Liver (tissue), 8 donors: ENCODE measurements at regions not wholly inside any gene's neighbourhood (a gene's known extent, or its start where the extent isn't known, plus 50 kb on each side); places are given as distances from the start of the nearest gene placed in this dataset.

Source experiments
- DNase-seq: peaks from one replicate; pipeline ENCODE4 v3.0.0-alpha.2; 2017; ENCODE audit warnings: low spot score
- H3K27ac ChIP-seq, 2 donors: one replicate each; pipeline ENCODE4 v1.7.0; 2013; ENCODE audit warnings: inconsistent platforms in 2 of 2, low read length in 2 of 2, control low read depth in 1 of 2, low read depth in 1 of 2, mild to moderate bottlenecking in 1 of 2
- H3K27me3 ChIP-seq, 4 donors: one replicate each; pipeline versions ENCODE4 v1.6.1 to v1.7.0; 2013; ENCODE audit warnings: low read length in 3 of 4, inconsistent platforms in 1 of 4, mild to moderate bottlenecking in 1 of 4, moderate library complexity in 1 of 4; ENCODE audit not compliant: control insufficient read depth in 4 of 4, insufficient read depth in 4 of 4
- H3K36me3 ChIP-seq, 4 donors: one replicate each; pipeline versions ENCODE4 v1.6.1 to v1.7.0; 2013; ENCODE audit warnings: low read length in 3 of 4, mild to moderate bottlenecking in 3 of 4, low read depth in 1 of 4, moderate library complexity in 1 of 4; ENCODE audit not compliant: control insufficient read depth in 4 of 4, insufficient read depth in 3 of 4
- H3K4me1 ChIP-seq, 4 donors: one replicate each; pipeline versions ENCODE4 v1.6.1 to v1.7.0; 2013; ENCODE audit warnings: low read length in 3 of 4, mild to moderate bottlenecking in 3 of 4, moderate library complexity in 1 of 4; ENCODE audit not compliant: control insufficient read depth in 4 of 4, insufficient read depth in 4 of 4
- H3K4me3 ChIP-seq, 3 donors: one replicate each; pipeline versions ENCODE4 v1.6.1 to v1.7.0; 2013; ENCODE audit warnings: low read length in 3 of 3, control low read depth in 1 of 3, low read depth in 1 of 3, mild to moderate bottlenecking in 1 of 3
- H3K9ac ChIP-seq, 2 donors: one replicate each; pipeline ENCODE4 v1.7.0; 2013; ENCODE audit warnings: low read length in 2 of 2, mild to moderate bottlenecking in 2 of 2, moderate library complexity in 2 of 2, control low read depth in 1 of 2, low read depth in 1 of 2
- H3K9me3 ChIP-seq, 4 donors: one replicate each; pipeline versions ENCODE4 v1.6.1 to v1.7.0; 2013; ENCODE audit warnings: low read length in 3 of 4; ENCODE audit not compliant: control insufficient read depth in 4 of 4
- CTCF ChIP-seq: fragments of 150-350 bp; IDR thresholded peaks from 2 replicates; pipeline ENCODE4 v1.5.1; 2017; ENCODE audit warnings: improper control_type of control experiment, low read depth, low read length; ENCODE audit not compliant: missing input control
- EGR1 ChIP-seq, 2 donors: IDR thresholded peaks; 2 replicates each; pipeline ENCODE4 v1.6.1; 2016 to 2018; ENCODE audit warnings: antibody characterized with exemption in 2 of 2, low read depth in 2 of 2
- FOXA1 ChIP-seq: IDR thresholded peaks from 2 replicates; pipeline ENCODE4 v1.6.1; 2016; ENCODE audit warnings: antibody characterized with exemption
- FOXA2 ChIP-seq: IDR thresholded peaks from 2 replicates; pipeline ENCODE4 v1.6.1; 2016; ENCODE audit warnings: antibody characterized with exemption
- GABPA ChIP-seq, 2 donors: IDR thresholded peaks in 1 of 2; conservative IDR thresholded peaks in 1 of 2; 2 replicates each; pipeline ENCODE4 v1.6.1; 2016; ENCODE audit warnings: antibody characterized with exemption in 2 of 2, mild to moderate bottlenecking in 1 of 2, moderate library complexity in 1 of 2
- HNF4A ChIP-seq, 2 donors: conservative IDR thresholded peaks; 2 replicates each; pipeline ENCODE4 v1.6.1; 2016; ENCODE audit warnings: antibody characterized with exemption in 2 of 2, mild to moderate bottlenecking in 2 of 2
- HNF4G ChIP-seq: IDR thresholded peaks from 2 replicates; pipeline ENCODE4 v1.6.1; 2016; ENCODE audit warnings: antibody characterized with exemption
- JUND ChIP-seq, 2 donors: IDR thresholded peaks; 2 replicates each; pipeline ENCODE4 v1.6.1; 2016; ENCODE audit warnings: antibody characterized with exemption in 2 of 2
- MAX ChIP-seq: IDR thresholded peaks from 2 replicates; pipeline ENCODE4 v1.6.1; 2016; ENCODE audit warnings: antibody characterized with exemption
- NR2F2 ChIP-seq: IDR thresholded peaks from 2 replicates; pipeline ENCODE4 v1.6.1; 2016; ENCODE audit warnings: antibody characterized with exemption
- RAD21 ChIP-seq, 2 donors: IDR thresholded peaks; 2 replicates each; pipeline ENCODE4 v1.6.1; 2016; ENCODE audit warnings: antibody characterized with exemption in 2 of 2, mild to moderate bottlenecking in 2 of 2
- REST ChIP-seq: IDR thresholded peaks from 2 replicates; pipeline ENCODE4 v1.6.1; 2016; ENCODE audit warnings: antibody characterized with exemption, mild to moderate bottlenecking
- RXRA ChIP-seq, 2 donors: IDR thresholded peaks; 2 replicates each; pipeline ENCODE4 v1.6.1; 2017 to 2018; ENCODE audit warnings: antibody characterized with exemption in 2 of 2, mild to moderate bottlenecking in 1 of 2
- SP1 ChIP-seq: IDR thresholded peaks from 2 replicates; pipeline ENCODE4 v1.6.1; 2018; ENCODE audit warnings: antibody characterized with exemption, mild to moderate bottlenecking
- TAF1 ChIP-seq: conservative IDR thresholded peaks from 2 replicates; pipeline ENCODE4 v1.6.1; 2016; ENCODE audit warnings: antibody characterized with exemption, mild to moderate bottlenecking
- YY1 ChIP-seq: IDR thresholded peaks from 2 replicates; pipeline ENCODE4 v1.6.1; 2016; ENCODE audit warnings: antibody characterized with exemption, mild to moderate bottlenecking
- ZBTB33 ChIP-seq: IDR thresholded peaks from 2 replicates; pipeline ENCODE4 v1.6.1; 2016; ENCODE audit warnings: antibody characterized with exemption
- WGBS: extraction: QIAGEN DNeasy Blood & Tissue Kit; methylation state at CpG from one replicate; pipeline ENCODE4 v1.1.7; 2013; 5-methylcytosine and 5-hydroxymethylcytosine counted together
- donor health status: healthy.
- donor health status: healthy.
- donor health status: healthy.
- donor health status: healthy.
- donor health status: healthy.

- Histone ChIP-seq H3K27ac (peak overlapping the region; percentile 75 to 86), H3K27me3 (no peaks in the 10 kb centered on the region), H3K9ac (peak overlapping the region; percentile 6 to 88), H3K9me3 (no peaks in the 10 kb centered on the region), H3K4me3 (peak overlapping the region in 1 of 3 donors; percentile 5), H3K4me1 (peaks cover 7 to 20% (median 7%) of the 10 kb centered on the region in 4 donors), H3K36me3 (no peaks in the 10 kb centered on the region)
- TF ChIP-seq MAX: peak; percentile 77
- TF ChIP-seq RAD21 (IDR thresholded peaks at IDR 0.05): no peak
- TF ChIP-seq GABPA (IDR thresholded peaks at IDR 0.05 in 1 of 2, conservative IDR thresholded peaks at IDR 0.05 in 1 of 2): no peak
- DNase-seq: no peak
- 28% methylated on average over 5 of the region's 5 CpGs for WGBS
These were observed 98.8 kb downstream of the BMP4 start for GRCh38 chr14:53857625-53858344.

GRCh38 chr14:53855574-53855973, 101.1 kb downstream of the BMP4 start:
- Histone ChIP-seq H3K27ac (no peak overlapping the region), H3K4me1 (peaks cover 7 to 20% (median 10%) of the 10 kb centered on the region in 4 donors), H3K4me3 (no peak overlapping the region), H3K36me3 (no peaks in the 10 kb centered on the region), H3K9ac (no peak overlapping the region), H3K9me3 (no peaks in the 10 kb centered on the region), H3K27me3 (no peaks in the 10 kb centered on the region)
- 45% methylated on average over 2 of the region's 2 CpGs for WGBS
- DNase-seq: no peak
- no peak for TF ChIP-seq ZBTB33
- TF ChIP-seq RXRA (IDR thresholded peaks at IDR 0.05): no peak
- no peak for TF ChIP-seq CTCF
- no peak for TF ChIP-seq JUND (IDR thresholded peaks at IDR 0.05)
- no peak for TF ChIP-seq REST
- TF ChIP-seq SP1: no peak
- TF ChIP-seq MAX: no peak
- TF ChIP-seq HNF4A (conservative IDR thresholded peaks at IDR 0.05): no peak
- TF ChIP-seq FOXA2: no peak
- no peak for TF ChIP-seq FOXA1
- no peak for TF ChIP-seq TAF1
- no peak for TF ChIP-seq NR2F2
- TF ChIP-seq RAD21 (IDR thresholded peaks at IDR 0.05): no peak
- TF ChIP-seq EGR1 (IDR thresholded peaks at IDR 0.05; ENCODE audit: low read depth in 2 of 2): no peak
- TF ChIP-seq YY1: no peak
- no peak for TF ChIP-seq HNF4G
